GM12878 (cell line): ENCODE measurements at regions not wholly inside any gene's neighbourhood (a gene's known extent, or its start where the extent isn't known, plus 50 kb on each side); places are given as distances from the start of the nearest gene placed in this dataset.

ENCODE experiments used
- ATAC-seq: fragments of 200-7000 bp; cut with Tn5 transposase; 3 replicates; pipeline ENCODE4 v1.9.1; 2020; ENCODE audit warnings: mild to moderate bottlenecking, moderate library complexity
- BruUV-seq: library from RNA; stranded (reverse); fragments of 400-500 nt; replicated peaks from 2 replicates; lab custom pipeline; 2021; lab: Mats Ljungman, UMichigan
- CTCF ChIA-PET: fragments of 300-600 bp; sonication (Branson Sonifier 250); formaldehyde crosslinking; extraction: SDS; loops from one replicate; lab custom pipeline; 2021; ENCODE audit warnings: inconsistent platforms; lab: Yijun Ruan, JAX
- POLR2A ChIA-PET: fragments of 350-600 bp; formaldehyde crosslinking; extraction: SDS; loops from one replicate; lab custom pipeline; 2021; ENCODE audit warnings: inconsistent platforms; lab: Charles Lee
- RAD21 ChIA-PET: fragments of 300-600 bp; sonication (Branson Sonifier 250); formaldehyde crosslinking; loops from one replicate; lab custom pipeline; 2023; ENCODE audit warnings: antibody characterized with exemption; ENCODE audit not compliant: unreplicated experiment; lab: Charles Lee
- SMC1A ChIA-PET: fragments of 300-600 bp; sonication (Branson Sonifier 250); formaldehyde crosslinking; loops from one replicate; lab custom pipeline; 2023; ENCODE audit not compliant: unreplicated experiment, uncharacterized antibody; lab: Charles Lee
- DNase-seq: peaks from one replicate; pipeline ENCODE4 v3.0.0-alpha.2; 2011; ENCODE audit warnings: low read depth, low spot score
- FAIRE-seq: peaks from 3 replicates; lab custom pipeline; 2011; peaks lifted over from hg19 to GRCh38; lab: Jason Lieb, UNC
- H2AFZ ChIP-seq: 2 replicates; pipeline ENCODE4 v1.6.0; 2011; ENCODE audit warnings: low read depth, low read length, control low read depth; ENCODE audit not compliant: control insufficient read depth
- H3K27ac ChIP-seq: 2 replicates; pipeline ENCODE4 v1.5.1; 2011; ENCODE audit warnings: control low read depth; ENCODE audit not compliant: control insufficient read depth, insufficient read depth
- H3K27me3 ChIP-seq, 2 experiments: replicated peaks in 1 of 2; 2 replicates each; pipeline versions ENCODE4 v1.6.0 to v1.6.1; 2011; ENCODE audit warnings: low read length in 1 of 2; ENCODE audit not compliant: control insufficient read depth in 2 of 2, insufficient read depth in 2 of 2
- H3K36me3 ChIP-seq, 2 experiments: 2 replicates each; pipeline ENCODE4 v1.5.1; 2011; ENCODE audit warnings: low read length in 1 of 2; ENCODE audit not compliant: control insufficient read depth in 2 of 2, insufficient read depth in 2 of 2
- H3K4me1 ChIP-seq: 2 replicates; pipeline ENCODE4 v1.6.1; 2011; ENCODE audit warnings: mild to moderate bottlenecking, low read length, moderate library complexity, mixed read lengths; ENCODE audit not compliant: control insufficient read depth, insufficient read depth
- H3K4me2 ChIP-seq: 2 replicates; pipeline ENCODE4 v1.6.0; 2011; ENCODE audit warnings: control low read depth; ENCODE audit not compliant: control insufficient read depth, insufficient read depth
- H3K4me3 ChIP-seq: fragments of 200-600 bp; sonication (generic); 2 replicates; pipeline ENCODE4 v1.5.1; 2016
- H3K79me2 ChIP-seq: 2 replicates; pipeline ENCODE4 v1.6.0; 2011; ENCODE audit warnings: low read length; ENCODE audit not compliant: control insufficient read depth, insufficient read depth
- H3K9ac ChIP-seq: 2 replicates; pipeline ENCODE4 v1.8.0; 2011; ENCODE audit warnings: low read length, control low read depth, mixed read lengths; ENCODE audit not compliant: control insufficient read depth, insufficient read depth
- H3K9me3 ChIP-seq: replicated peaks from 3 replicates; pipeline ENCODE4 v1.5.1; 2011; ENCODE audit warnings: mild to moderate bottlenecking, low read length; ENCODE audit not compliant: control insufficient read depth, insufficient read depth
- H4K20me1 ChIP-seq: 2 replicates; pipeline ENCODE4 v1.6.0; 2011; ENCODE audit not compliant: control insufficient read depth, insufficient read depth
- DPF2 ChIP-seq: fragments of 450-650 bp; IDR thresholded peaks from 2 replicates; pipeline ENCODE4 v1.6.1; 2017; ENCODE audit warnings: mild to moderate bottlenecking
- LARP7 ChIP-seq: fragments of 450-650 bp; IDR thresholded peaks from 2 replicates; pipeline ENCODE4 v1.6.1; 2017; ENCODE audit warnings: mild to moderate bottlenecking
- SMC3 ChIP-seq: IDR thresholded peaks from 2 replicates; pipeline ENCODE4 v1.6.1; 2011; ENCODE audit warnings: low read length, improper control_type of control experiment, borderline replicate concordance
- SREBF1 ChIP-seq: IDR thresholded peaks from 2 replicates; pipeline ENCODE4 v1.6.1; 2012; ENCODE audit warnings: mild to moderate bottlenecking, low read length
- TCF7 ChIP-seq: IDR thresholded peaks from 2 replicates; pipeline ENCODE4 v1.6.1; 2014; ENCODE audit warnings: antibody characterized with exemption, borderline replicate concordance
- ZNF207 ChIP-seq: fragments of 450-650 bp; IDR thresholded peaks from 2 replicates; pipeline ENCODE4 v1.6.1; 2014; ENCODE audit warnings: antibody characterized with exemption, mild to moderate bottlenecking, borderline replicate concordance
- ZNF217 ChIP-seq: fragments of 450-650 bp; IDR thresholded peaks from 2 replicates; pipeline ENCODE4 v1.6.1; 2017; ENCODE audit warnings: antibody characterized with exemption, mild to moderate bottlenecking
- ZNF24 ChIP-seq: fragments of 450-650 bp; IDR thresholded peaks from 2 replicates; pipeline ENCODE4 v1.6.1; 2017; ENCODE audit warnings: antibody characterized with exemption, mild to moderate bottlenecking
- ZNF687 ChIP-seq: fragments of 450-650 bp; IDR thresholded peaks from 2 replicates; pipeline ENCODE4 v1.6.1; 2017; ENCODE audit warnings: mild to moderate bottlenecking, moderate library complexity
- ZZZ3 ChIP-seq: IDR thresholded peaks from 2 replicates; pipeline ENCODE4 v1.6.1; 2011; ENCODE audit warnings: low read depth; ENCODE audit not compliant: control insufficient read depth, insufficient read length
- WGBS: methylation state at CpG from one replicate; pipeline ENCODE4 v1.1.6; 2016; ENCODE audit warnings: low lambda C conversion rate; ENCODE audit not compliant: insufficient replicate concordance, insufficient coverage; ENCODE audit errors: missing lambda C conversion rate; 5-methylcytosine and 5-hydroxymethylcytosine counted together
- in situ Hi-C: fragments of 300-500 bp; cut with MboI; formaldehyde crosslinking; loops from 9 replicates; pipeline ENCODE4 v1.14.3; 2018; ENCODE audit warnings: mixed read lengths
- intact Hi-C: fragments of 100-400 bp; cut with micrococcal nuclease; formaldehyde crosslinking; loops from one replicate; pipeline ENCODE4 v1.14.2; 2022; ENCODE audit not compliant: unreplicated experiment

- Histone ChIP-seq H3K4me3 (no peak overlapping the region), H3K4me1 (no peaks in the 10 kb centered on the region), H3K27me3 (no peaks in the 10 kb centered on the region), H2AFZ (no peak overlapping the region), H3K4me2 (no peak overlapping the region), H3K9ac (no peak overlapping the region), H3K27ac (no peak overlapping the region), H3K9me3 (no peaks in the 10 kb centered on the region), H3K36me3 (no peaks in the 10 kb centered on the region), H3K79me2 (no peaks in the 10 kb centered on the region), H4K20me1 (no peaks in the 10 kb centered on the region)
- FAIRE-seq (no peak), DNase-seq (no peak), ATAC-seq (no peak)
- intact Hi-C loops = no loop called here
- TF ChIP-seq SREBF1 (no peak), SMC3 (no peak), ZNF687 (no peak), ZNF207 (no peak), DPF2 (no peak), LARP7 (no peak), ZNF217 (no peak), ZNF24 (no peak), TCF7 (no peak), ZZZ3 (no peak)
- ChIA-PET SMC1A (no interaction called here), RAD21 (no interaction called here), POLR2A (no interaction called here), CTCF (no interaction called here)
- WGBS = 3% methylated on average over 8 of the region's 8 CpGs
- no TSS peak for BruUV-seq
- in situ Hi-C loops = no loop called here
Measured at GRCh38 chr13:104170980-104171555, 1104.9 kb upstream of the SLC10A2 start.
